OCI-LY1 (cell line): ENCODE measurements at regions not wholly inside any gene's neighbourhood (a gene's known extent, or its start where the extent isn't known, plus 50 kb on each side); places are given as distances from the start of the nearest gene placed in this dataset.

Source experiments
- CTCF ChIP-seq: fragments of 200-600 bp; sonication (generic), shearing (Covaris generic); IDR thresholded peaks from 2 replicates; pipeline ENCODE4 v1.5.1; 2017; ENCODE audit warnings: mild to moderate bottlenecking, antibody characterized with exemption, low read length, moderate library complexity, mixed read lengths
- EZH2 ChIP-seq: fragments of 200-600 bp; sonication (generic), shearing (Covaris generic); IDR thresholded peaks from 2 replicates; pipeline ENCODE4 v1.8.0; 2017; ENCODE audit warnings: borderline replicate concordance, mixed run types, mild to moderate bottlenecking, antibody characterized with exemption, low read length, moderate library complexity, mixed read lengths

GRCh38 chr11:32307913-32308312 is 127.4 kb downstream of the WT1 start:
- TF ChIP-seq CTCF, result no peak
- no peak for TF ChIP-seq EZH2
